GM19463 (cell line): ENCODE measurements at regions not wholly inside any gene's neighbourhood (a gene's known extent, or its start where the extent isn't known, plus 50 kb on each side); places are given as distances from the start of the nearest gene placed in this dataset.
"Not testable (repeated sequence)": the region's sequence is repeated elsewhere in the genome, so short reads cannot be mapped to it uniquely, and the experiment has no call there.

Experiments
- ATAC-seq: cut with Tn5 transposase; IDR thresholded peaks from one replicate; pipeline ENCODE4 v1.9.1; 2021; ENCODE audit warnings: mild to moderate bottlenecking, moderate library complexity; ENCODE audit not compliant: unreplicated experiment

GRCh38 chr5:165405340-165405739 lies 1899.9 kb downstream of the MAT2B start:
- no peak for ATAC-seq

- ATAC-seq = no peak
These were observed 1901.9 kb downstream of the MAT2B start for GRCh38 chr5:165407352-165407751.

GRCh38 chr5:165410476-165410875 lies 1905.1 kb downstream of the MAT2B start:
- ATAC-seq = no peak

GRCh38 chr5:165411532-165411931 lies 1906.1 kb downstream of the MAT2B start:
- not testable (repeated sequence) for ATAC-seq

GRCh38 chr5:165420493-165420892 lies 1915.1 kb downstream of the MAT2B start:
- ATAC-seq = no peak

GRCh38 chr5:165423697-165424299 lies 1918.4 kb downstream of the MAT2B start:
- no peak for ATAC-seq

- no peak for ATAC-seq
These were observed 1920.2 kb downstream of the MAT2B start for GRCh38 chr5:165425594-165425993.

- no peak for ATAC-seq
These were observed 1943.3 kb downstream of the MAT2B start for GRCh38 chr5:165448753-165449152.

GRCh38 chr5:165457859-165458481 lies 1952.6 kb downstream of the MAT2B start:
- no peak for ATAC-seq

- ATAC-seq = no peak
These were observed 1953.8 kb downstream of the MAT2B start for GRCh38 chr5:165459232-165459631.

- no peak for ATAC-seq
These were observed 1955.5 kb downstream of the MAT2B start for GRCh38 chr5:165460911-165461310.

GRCh38 chr5:165477546-165477945 lies 1972.1 kb downstream of the MAT2B start:
- no peak for ATAC-seq

GRCh38 chr5:165495829-165496380 lies 1990.5 kb downstream of the MAT2B start:
- ATAC-seq = no peak

- no peak for ATAC-seq
These were observed 1992.3 kb downstream of the MAT2B start for GRCh38 chr5:165497707-165498106.

- ATAC-seq = no peak
These were observed 1997.7 kb downstream of the MAT2B start for GRCh38 chr5:165502893-165503691.

- ATAC-seq = no peak
These were observed 1999.3 kb downstream of the MAT2B start for GRCh38 chr5:165504674-165505073.

GRCh38 chr5:165508286-165508685 lies 2002.9 kb downstream of the MAT2B start:
- no peak for ATAC-seq

- no peak for ATAC-seq
These were observed 2003.4 kb downstream of the MAT2B start for GRCh38 chr5:165508861-165509260.

- ATAC-seq = no peak
These were observed 2016.6 kb downstream of the MAT2B start for GRCh38 chr5:165521816-165522610.

GRCh38 chr5:165525271-165525670 lies 2019.9 kb downstream of the MAT2B start:
- ATAC-seq = no peak

GRCh38 chr5:165526357-165526756 lies 2020.9 kb downstream of the MAT2B start:
- ATAC-seq = no peak
